ENCODE measurements at regions not wholly inside any gene's neighbourhood (a gene's known extent, or its start where the extent isn't known, plus 50 kb on each side); places are given as distances from the start of the nearest gene placed in this dataset.

- Histone ChIP-seq H3K4me3 (no peak overlapping the region), H3K9me3 (no peaks in the 10 kb centered on the region), H3K27ac (no peak overlapping the region), H3K4me1 (no peaks in the 10 kb centered on the region), H3K36me3 (no peaks in the 10 kb centered on the region), H3K27me3 (no peaks in the 10 kb centered on the region)
- intact Hi-C loops (cut with DNase I): no loop called here
- DNase-seq (ENCODE audit: extremely low spot score in 2 of 2): no peak
- no peak for TF ChIP-seq POLR2A (IDR thresholded peaks at IDR 0.05)
- no peak for TF ChIP-seq POLR2AphosphoS5 (IDR thresholded peaks at IDR 0.05; ENCODE audit: insufficient read depth in 1 of 2, low read depth in 1 of 2)
- TF ChIP-seq, protein P1, sequence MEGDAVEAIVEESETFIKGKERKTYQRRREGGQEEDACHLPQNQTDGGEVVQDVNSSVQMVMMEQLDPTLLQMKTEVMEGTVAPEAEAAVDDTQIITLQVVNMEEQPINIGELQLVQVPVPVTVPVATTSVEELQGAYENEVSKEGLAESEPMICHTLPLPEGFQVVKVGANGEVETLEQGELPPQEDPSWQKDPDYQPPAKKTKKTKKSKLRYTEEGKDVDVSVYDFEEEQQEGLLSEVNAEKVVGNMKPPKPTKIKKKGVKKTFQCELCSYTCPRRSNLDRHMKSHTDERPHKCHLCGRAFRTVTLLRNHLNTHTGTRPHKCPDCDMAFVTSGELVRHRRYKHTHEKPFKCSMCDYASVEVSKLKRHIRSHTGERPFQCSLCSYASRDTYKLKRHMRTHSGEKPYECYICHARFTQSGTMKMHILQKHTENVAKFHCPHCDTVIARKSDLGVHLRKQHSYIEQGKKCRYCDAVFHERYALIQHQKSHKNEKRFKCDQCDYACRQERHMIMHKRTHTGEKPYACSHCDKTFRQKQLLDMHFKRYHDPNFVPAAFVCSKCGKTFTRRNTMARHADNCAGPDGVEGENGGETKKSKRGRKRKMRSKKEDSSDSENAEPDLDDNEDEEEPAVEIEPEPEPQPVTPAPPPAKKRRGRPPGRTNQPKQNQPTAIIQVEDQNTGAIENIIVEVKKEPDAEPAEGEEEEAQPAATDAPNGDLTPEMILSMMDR (IDR thresholded peaks at IDR 0.05): no peak
These were observed 351.9 kb downstream of the PRELID2 start for GRCh38 chr5:145483212-145483611.

GRCh38 chr5:145479857-145480256, 355.3 kb downstream of the PRELID2 start:
- intact Hi-C loops (cut with DNase I): no loop called here
- no peak overlapping the region for H3K4me3 ChIP-seq
- H3K36me3 ChIP-seq: no peaks in the 10 kb centered on the region

GRCh38 chr5:145479271-145479670, 355.9 kb downstream of the PRELID2 start:
- H3K27ac ChIP-seq: no peak overlapping the region
- intact Hi-C loops (cut with DNase I): no loop called here
- no peaks in the 10 kb centered on the region for H3K27me3 ChIP-seq
- TF ChIP-seq POLR2AphosphoS5 (IDR thresholded peaks at IDR 0.05; ENCODE audit: insufficient read depth in 1 of 2, low read depth in 1 of 2): no peak
- TF ChIP-seq POLR2A (IDR thresholded peaks at IDR 0.05): no peak
- TF ChIP-seq, protein P1 (IDR thresholded peaks at IDR 0.05): no peak
- no peaks in the 10 kb centered on the region for H3K9me3 ChIP-seq
- H3K36me3 ChIP-seq: no peaks in the 10 kb centered on the region
- H3K4me1 ChIP-seq: no peaks in the 10 kb centered on the region
- no peak for DNase-seq (ENCODE audit: extremely low spot score in 2 of 2)
- no peak overlapping the region for H3K4me3 ChIP-seq

More at GRCh38 chr5:145479857-145480256, 355.3 kb downstream of the PRELID2 start:
- no peaks in the 10 kb centered on the region for H3K4me1 ChIP-seq
- H3K27me3 ChIP-seq: no peaks in the 10 kb centered on the region
- H3K27ac ChIP-seq: no peak overlapping the region
- no peaks in the 10 kb centered on the region for H3K9me3 ChIP-seq
- TF ChIP-seq POLR2A (IDR thresholded peaks at IDR 0.05) (no peak), POLR2AphosphoS5 (IDR thresholded peaks at IDR 0.05; ENCODE audit: insufficient read depth in 1 of 2, low read depth in 1 of 2) (no peak)
- TF ChIP-seq, protein P1 (IDR thresholded peaks at IDR 0.05): no peak
- DNase-seq (ENCODE audit: extremely low spot score in 2 of 2): no peak

GRCh38 chr5:145478651-145479050, 356.5 kb downstream of the PRELID2 start:
- Histone ChIP-seq H3K27ac (no peak overlapping the region), H3K36me3 (no peaks in the 10 kb centered on the region), H3K4me3 (no peak overlapping the region), H3K4me1 (no peaks in the 10 kb centered on the region), H3K9me3 (no peaks in the 10 kb centered on the region), H3K27me3 (no peaks in the 10 kb centered on the region)
- intact Hi-C loops (cut with DNase I): no loop called here
- TF ChIP-seq POLR2A (IDR thresholded peaks at IDR 0.05) (no peak), POLR2AphosphoS5 (IDR thresholded peaks at IDR 0.05; ENCODE audit: insufficient read depth in 1 of 2, low read depth in 1 of 2) (no peak)
- TF ChIP-seq, protein P1 (IDR thresholded peaks at IDR 0.05): no peak
- DNase-seq (ENCODE audit: extremely low spot score in 2 of 2): no peak

DNA sequence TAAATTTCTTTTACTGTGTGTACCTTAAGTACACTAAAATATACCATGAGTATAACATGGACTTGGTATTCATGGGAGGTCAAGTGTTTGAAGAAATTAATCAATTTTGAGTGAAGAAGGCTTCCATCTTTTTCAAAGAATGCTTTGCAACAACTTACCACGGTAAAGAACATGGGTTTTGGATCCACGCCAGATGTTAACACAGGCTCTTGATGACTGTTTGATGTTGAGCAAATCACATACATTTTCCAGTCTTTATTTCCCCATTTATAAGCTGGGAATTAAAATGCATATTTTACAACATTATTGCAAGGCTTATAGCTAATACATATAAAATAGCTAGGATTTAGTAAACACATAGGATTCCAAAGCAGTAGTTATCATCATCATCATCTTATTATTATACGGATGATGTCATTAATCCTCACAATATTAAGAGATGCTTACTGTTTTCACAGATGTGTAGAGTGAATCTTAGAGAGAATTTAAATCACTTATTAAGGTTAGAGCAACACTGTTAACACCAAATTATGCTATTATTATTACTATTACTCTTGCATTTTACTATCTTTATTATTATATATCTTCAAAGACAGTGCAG, 362.0 kb downstream of the PRELID2 start:
- no peak for DNase-seq (ENCODE audit: extremely low spot score in 2 of 2)
- no peak overlapping the region for H3K27ac ChIP-seq
- TF ChIP-seq POLR2AphosphoS5 (IDR thresholded peaks at IDR 0.05; ENCODE audit: insufficient read depth in 1 of 2, low read depth in 1 of 2): no peak
- TF ChIP-seq, protein P1 (IDR thresholded peaks at IDR 0.05): no peak
- H3K4me1 ChIP-seq: peaks cover 6% of the 10 kb centered on the region
- intact Hi-C loops (cut with DNase I): no loop called here
- H3K27me3 ChIP-seq: no peaks in the 10 kb centered on the region
- no peak overlapping the region for H3K4me3 ChIP-seq
- H3K9me3 ChIP-seq: no peaks in the 10 kb centered on the region
- H3K36me3 ChIP-seq: no peaks in the 10 kb centered on the region

Data from vagina (tissue), 2 donors.